ENCODE measurements at regions not wholly inside any gene's neighbourhood (a gene's known extent, or its start where the extent isn't known, plus 50 kb on each side); places are given as distances from the start of the nearest gene placed in this dataset.

- no peak for TF ChIP-seq CTCF (IDR thresholded peaks at IDR 0.05; ENCODE audit: low read depth, low read length)
- no peak for DNase-seq (ENCODE audit: extremely low read depth, low read depth)
Measured at GRCh38 chr1:95604771-95605170, 370.8 kb downstream of the RWDD3 start.

- TF ChIP-seq CTCF (IDR thresholded peaks at IDR 0.05; ENCODE audit: low read depth, low read length) = no peak
- DNase-seq (ENCODE audit: extremely low read depth, low read depth) = no peak
Measured at GRCh38 chr1:95614197-95614596, 380.2 kb downstream of the RWDD3 start.

- no peak for DNase-seq (ENCODE audit: extremely low read depth, low read depth)
- TF ChIP-seq CTCF (IDR thresholded peaks at IDR 0.05; ENCODE audit: low read depth, low read length) = no peak
Measured at GRCh38 chr1:95615421-95615820, 381.4 kb downstream of the RWDD3 start.

GRCh38 chr1:95620076-95620475 is 386.1 kb downstream of the RWDD3 start:
- no peak for DNase-seq (ENCODE audit: extremely low read depth, low read depth)
- no peak for TF ChIP-seq CTCF (IDR thresholded peaks at IDR 0.05; ENCODE audit: low read depth, low read length)

GRCh38 chr1:95622609-95623008 is 388.6 kb downstream of the RWDD3 start:
- no peak for TF ChIP-seq CTCF (IDR thresholded peaks at IDR 0.05; ENCODE audit: low read depth, low read length)
- no peak for DNase-seq (ENCODE audit: extremely low read depth, low read depth)

GRCh38 chr1:95625224-95625623 is 391.2 kb downstream of the RWDD3 start:
- no peak for DNase-seq (ENCODE audit: extremely low read depth, low read depth)
- TF ChIP-seq CTCF (IDR thresholded peaks at IDR 0.05; ENCODE audit: low read depth, low read length) = no peak

GRCh38 chr1:95627244-95627643 is 393.2 kb downstream of the RWDD3 start:
- no peak for TF ChIP-seq CTCF (IDR thresholded peaks at IDR 0.05; ENCODE audit: low read depth, low read length)
- no peak for DNase-seq (ENCODE audit: extremely low read depth, low read depth)

Data from AG09319 (cell line).